ENCODE measurements at regions not wholly inside any gene's neighbourhood (a gene's known extent, or its start where the extent isn't known, plus 50 kb on each side); places are given as distances from the start of the nearest gene placed in this dataset.

DNA sequence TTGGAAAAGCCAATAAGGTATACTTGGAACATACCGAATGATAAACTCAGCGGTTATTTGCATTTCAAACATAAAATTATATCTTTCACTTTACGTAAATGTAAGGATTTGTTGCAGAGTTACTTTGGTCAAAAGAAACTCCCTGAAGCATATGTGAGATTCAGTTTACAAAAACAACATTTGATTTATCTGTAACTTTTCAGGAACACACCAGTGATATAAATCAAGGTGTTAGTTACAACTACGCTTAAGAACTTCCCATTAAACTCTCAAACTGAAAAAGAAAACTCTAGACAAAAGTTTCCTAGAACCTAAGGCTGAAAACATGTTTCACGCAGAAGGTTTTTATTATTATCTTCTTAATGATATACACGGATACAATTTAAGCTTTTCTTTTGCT, 110.6 kb upstream of the MEIS1 start:
- in situ Hi-C loops (cut with HindIII; ENCODE audit: low pct_ligation_motif_present, low sequenced_read_pairs): no loop called here
- no peak for DNase-seq
- no peaks in the 10 kb centered on the region for H3K36me3 ChIP-seq (replicated peaks)
- H3K27me3 ChIP-seq (replicated peaks): no peaks in the 10 kb centered on the region
- no peak overlapping the region for H3K4me3 ChIP-seq (ENCODE audit: low read depth, low read length)
- TF ChIP-seq, protein P1, sequence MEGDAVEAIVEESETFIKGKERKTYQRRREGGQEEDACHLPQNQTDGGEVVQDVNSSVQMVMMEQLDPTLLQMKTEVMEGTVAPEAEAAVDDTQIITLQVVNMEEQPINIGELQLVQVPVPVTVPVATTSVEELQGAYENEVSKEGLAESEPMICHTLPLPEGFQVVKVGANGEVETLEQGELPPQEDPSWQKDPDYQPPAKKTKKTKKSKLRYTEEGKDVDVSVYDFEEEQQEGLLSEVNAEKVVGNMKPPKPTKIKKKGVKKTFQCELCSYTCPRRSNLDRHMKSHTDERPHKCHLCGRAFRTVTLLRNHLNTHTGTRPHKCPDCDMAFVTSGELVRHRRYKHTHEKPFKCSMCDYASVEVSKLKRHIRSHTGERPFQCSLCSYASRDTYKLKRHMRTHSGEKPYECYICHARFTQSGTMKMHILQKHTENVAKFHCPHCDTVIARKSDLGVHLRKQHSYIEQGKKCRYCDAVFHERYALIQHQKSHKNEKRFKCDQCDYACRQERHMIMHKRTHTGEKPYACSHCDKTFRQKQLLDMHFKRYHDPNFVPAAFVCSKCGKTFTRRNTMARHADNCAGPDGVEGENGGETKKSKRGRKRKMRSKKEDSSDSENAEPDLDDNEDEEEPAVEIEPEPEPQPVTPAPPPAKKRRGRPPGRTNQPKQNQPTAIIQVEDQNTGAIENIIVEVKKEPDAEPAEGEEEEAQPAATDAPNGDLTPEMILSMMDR (IDR thresholded peaks at IDR 0.05; ENCODE audit: low read depth, low read length, missing control alignments): no peak
- no peak overlapping the region for H3K27ac ChIP-seq

DNA sequence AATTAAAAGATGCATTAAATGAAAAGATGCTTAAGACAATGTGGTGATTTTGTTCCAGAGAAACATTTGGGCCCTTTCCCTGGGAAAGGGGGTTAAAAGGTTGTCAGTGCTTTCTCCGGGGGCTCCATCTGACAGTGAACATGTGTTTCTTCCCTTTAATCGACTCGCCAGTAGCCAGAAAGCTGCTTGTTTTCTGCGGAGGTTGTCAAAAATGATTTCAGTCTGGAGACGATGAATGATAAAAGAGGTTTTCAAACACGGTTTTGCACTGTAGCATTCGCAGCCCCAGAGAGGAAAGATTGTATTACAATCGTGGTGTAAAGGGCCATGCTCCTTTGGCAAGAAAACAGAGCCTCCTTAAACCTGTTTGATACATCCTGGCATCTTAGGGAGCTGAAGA, 111.5 kb upstream of the MEIS1 start:
- TF ChIP-seq, protein P1 (IDR thresholded peaks at IDR 0.05; ENCODE audit: low read depth, low read length, missing control alignments): no peak
- H3K27me3 ChIP-seq (replicated peaks): no peaks in the 10 kb centered on the region
- in situ Hi-C loops (cut with HindIII; ENCODE audit: low pct_ligation_motif_present, low sequenced_read_pairs): no loop called here
- no peak overlapping the region for H3K4me3 ChIP-seq (ENCODE audit: low read depth, low read length)
- H3K36me3 ChIP-seq (replicated peaks): no peaks in the 10 kb centered on the region
- no peak overlapping the region for H3K27ac ChIP-seq
- DNase-seq: no peak

DNA sequence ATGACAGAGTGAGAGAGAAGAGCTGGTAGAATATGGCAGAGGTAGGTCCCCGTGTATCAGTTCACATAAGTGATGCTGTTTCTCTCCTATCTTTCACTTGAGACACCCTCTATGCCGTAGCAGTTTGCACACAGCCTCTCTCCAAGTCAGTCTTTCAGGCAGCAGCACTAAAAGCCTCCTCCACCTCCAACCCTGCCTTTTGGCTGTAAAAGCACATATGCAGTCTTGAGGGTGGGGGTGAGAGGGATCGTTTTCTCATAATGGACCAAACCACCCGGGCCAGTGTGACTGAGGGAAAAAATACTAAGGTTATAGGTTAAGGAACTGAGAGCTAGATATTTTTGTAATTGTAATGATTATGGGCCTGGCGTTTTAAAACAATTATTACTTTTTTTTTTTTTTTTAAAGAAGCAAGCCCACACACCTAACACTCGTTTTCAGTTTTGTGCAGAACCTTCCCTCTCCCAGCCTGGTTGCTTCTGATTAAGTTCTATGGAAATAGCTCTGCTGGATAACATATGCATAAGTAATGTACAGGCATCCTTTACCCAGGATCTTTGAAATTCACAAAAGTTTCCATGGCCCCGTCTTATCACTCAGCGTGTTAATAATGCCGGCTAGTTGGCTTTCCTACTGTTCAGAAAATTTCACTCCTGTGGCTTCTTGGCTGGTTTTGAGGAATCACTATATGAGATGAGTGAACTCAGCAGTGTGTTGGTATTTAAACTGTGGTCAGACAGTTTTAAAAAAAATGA, 112.2 kb upstream of the MEIS1 start:
- TF ChIP-seq, protein P1 (IDR thresholded peaks at IDR 0.05; ENCODE audit: low read depth, low read length, missing control alignments): no peak
- Histone ChIP-seq H3K27ac (no peak overlapping the region), H3K4me3 (ENCODE audit: low read depth, low read length) (no peak overlapping the region), H3K27me3 (replicated peaks) (no peaks in the 10 kb centered on the region), H3K36me3 (replicated peaks) (no peaks in the 10 kb centered on the region)
- DNase-seq: no peak
- in situ Hi-C loops (cut with HindIII; ENCODE audit: low pct_ligation_motif_present, low sequenced_read_pairs): no loop called here

DNA sequence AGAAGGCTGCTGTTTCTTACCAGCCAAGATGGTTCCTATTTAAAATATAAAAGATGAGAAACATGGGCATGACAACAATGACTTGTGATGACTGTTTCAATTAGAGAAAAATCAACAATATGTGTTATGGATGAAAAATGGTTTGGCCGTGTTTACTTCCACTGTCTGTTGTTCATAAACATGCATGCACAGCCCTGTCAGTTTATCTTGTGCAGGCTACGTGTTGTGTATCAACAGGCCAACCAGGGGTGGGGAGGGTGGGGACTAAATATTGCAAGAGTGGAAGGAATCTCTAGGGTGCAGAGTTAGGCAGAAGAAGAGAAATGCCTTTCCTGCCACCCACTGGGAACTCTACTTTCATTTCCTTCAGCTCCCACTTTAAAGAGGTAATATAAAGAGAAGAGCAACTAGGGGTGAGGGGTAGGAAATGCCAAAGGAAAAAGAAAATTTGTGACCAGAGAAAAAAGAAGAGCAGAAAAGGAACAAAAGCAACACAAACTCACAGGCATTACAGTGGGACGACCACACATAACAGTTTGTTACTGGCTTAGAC, 116.8 kb upstream of the MEIS1 start:
- H3K36me3 ChIP-seq (replicated peaks): no peaks in the 10 kb centered on the region
- no peak overlapping the region for H3K27ac ChIP-seq
- TF ChIP-seq, protein P1 (IDR thresholded peaks at IDR 0.05; ENCODE audit: low read depth, low read length, missing control alignments): no peak
- H3K4me3 ChIP-seq (ENCODE audit: low read depth, low read length): no peak overlapping the region
- no peaks in the 10 kb centered on the region for H3K27me3 ChIP-seq (replicated peaks)
- in situ Hi-C loops (cut with HindIII; ENCODE audit: low pct_ligation_motif_present, low sequenced_read_pairs): no loop called here
- DNase-seq: no peak

DNA sequence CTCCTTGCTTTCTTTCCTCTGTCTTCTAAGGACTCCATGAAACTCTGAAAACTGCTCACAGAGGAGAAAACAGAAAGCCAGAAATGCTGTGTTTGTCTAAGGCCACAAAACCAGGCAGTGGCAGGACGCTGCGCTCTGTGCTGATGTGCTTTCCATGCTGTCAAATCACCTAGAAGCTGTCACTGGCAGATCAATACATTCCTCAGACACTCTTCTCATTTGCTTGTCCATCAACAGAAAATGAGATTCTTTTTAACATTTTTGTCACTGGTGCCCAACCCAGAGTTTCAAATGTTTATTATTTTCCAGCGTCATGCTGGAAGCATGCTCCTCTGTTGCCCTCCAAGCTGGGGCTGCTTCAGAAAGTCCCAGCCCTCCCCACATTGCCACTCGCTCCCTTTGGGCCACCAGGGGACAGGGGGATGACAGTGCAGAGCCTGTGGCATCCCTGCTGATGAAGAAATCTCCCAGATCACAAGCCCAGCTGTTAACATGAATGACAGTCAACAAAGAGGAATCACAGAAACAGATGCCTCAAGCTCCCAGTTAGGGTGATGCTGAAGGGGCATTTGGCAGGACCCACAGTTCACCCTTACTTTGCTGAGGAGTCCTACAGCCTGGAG, 117.5 kb upstream of the MEIS1 start:
- no peaks in the 10 kb centered on the region for H3K27me3 ChIP-seq (replicated peaks)
- H3K36me3 ChIP-seq (replicated peaks): no peaks in the 10 kb centered on the region
- no peak overlapping the region for H3K4me3 ChIP-seq (ENCODE audit: low read depth, low read length)
- in situ Hi-C loops (cut with HindIII; ENCODE audit: low pct_ligation_motif_present, low sequenced_read_pairs): no loop called here
- no peak for DNase-seq
- TF ChIP-seq, protein P1 (IDR thresholded peaks at IDR 0.05; ENCODE audit: low read depth, low read length, missing control alignments): no peak
- no peak overlapping the region for H3K27ac ChIP-seq
